ENCODE measurements at regions not wholly inside any gene's neighbourhood (a gene's known extent, or its start where the extent isn't known, plus 50 kb on each side); places are given as distances from the start of the nearest gene placed in this dataset.
A peak's percentile ranks its signal among the peaks of the same experiment; 100 is the strongest.

GRCh38 chr18:73843455-73843854 is 304.2 kb downstream of the FBXO15 start:
- no peak for DNase-seq

GRCh38 chr18:73842795-73843394 is 304.7 kb downstream of the FBXO15 start:
- DNase-seq: peak; percentile 71

- no peak for DNase-seq
Measured at GRCh38 chr18:73841661-73842060, 306.0 kb downstream of the FBXO15 start.

- DNase-seq: no peak
Measured at GRCh38 chr18:73840319-73840945, 307.2 kb downstream of the FBXO15 start.

GRCh38 chr18:73839441-73839840 is 308.2 kb downstream of the FBXO15 start:
- no peak for DNase-seq

GRCh38 chr18:73838107-73838506 is 309.5 kb downstream of the FBXO15 start:
- no peak for DNase-seq

- no peak for DNase-seq
Measured at GRCh38 chr18:73835656-73836364, 311.8 kb downstream of the FBXO15 start.

- DNase-seq: no peak
Measured at GRCh38 chr18:73835039-73835438, 312.6 kb downstream of the FBXO15 start.

GRCh38 chr18:73831688-73832087 is 315.9 kb downstream of the FBXO15 start:
- DNase-seq: no peak

- no peak for DNase-seq
Measured at GRCh38 chr18:73829146-73829545, 318.5 kb downstream of the FBXO15 start.

- DNase-seq: peak; percentile 5
Measured at GRCh38 chr18:73827801-73828200, 319.8 kb downstream of the FBXO15 start.

- no peak for DNase-seq
Measured at GRCh38 chr18:73826098-73826497, 321.5 kb downstream of the FBXO15 start.

- DNase-seq: no peak
Measured at GRCh38 chr18:73824671-73825070, 323.0 kb downstream of the FBXO15 start.

GRCh38 chr18:73812423-73812822 is 335.2 kb downstream of the FBXO15 start:
- no peak for DNase-seq

GRCh38 chr18:73807551-73808192 is 340.0 kb downstream of the FBXO15 start:
- no peak for DNase-seq

- no peak for DNase-seq
Measured at GRCh38 chr18:73805991-73806390, 341.6 kb downstream of the FBXO15 start.

GRCh38 chr18:73797419-73797818 is 350.2 kb downstream of the FBXO15 start:
- DNase-seq: no peak

- peak; percentile 59 for DNase-seq
Measured at GRCh38 chr18:73793386-73793785, 354.2 kb downstream of the FBXO15 start.

- DNase-seq: no peak
Measured at GRCh38 chr18:73791081-73791480, 356.6 kb downstream of the FBXO15 start.

- DNase-seq: no peak
Measured at GRCh38 chr18:73790587-73790986, 357.0 kb downstream of the FBXO15 start.

GRCh38 chr18:73787316-73787715 is 360.3 kb downstream of the FBXO15 start:
- DNase-seq: no peak

- no peak for DNase-seq
Measured at GRCh38 chr18:73785300-73785699, 362.3 kb downstream of the FBXO15 start.

GRCh38 chr18:73784853-73785252 is 362.8 kb downstream of the FBXO15 start:
- DNase-seq: no peak

GRCh38 chr18:73782405-73782804 is 365.2 kb downstream of the FBXO15 start:
- DNase-seq: no peak
